Panc1 (cell line): ENCODE measurements at regions not wholly inside any gene's neighbourhood (a gene's known extent, or its start where the extent isn't known, plus 50 kb on each side); places are given as distances from the start of the nearest gene placed in this dataset.

Experiments
- REST ChIP-seq, 2 experiments: IDR thresholded peaks; 2 replicates each; pipeline ENCODE4 v1.6.1; 2011 to 2012; ENCODE audit warnings: low read depth in 2 of 2, control low read depth in 1 of 2, low read length in 1 of 2, mild to moderate bottlenecking in 1 of 2, moderate library complexity in 1 of 2; ENCODE audit not compliant: insufficient read depth in 1 of 2
- TF ChIP-seq, protein P1 (sequence below): fragments of 450-650 bp; IDR thresholded peaks from 2 replicates; pipeline ENCODE4 v1.5.1; 2017; ENCODE audit warnings: mild to moderate bottlenecking

DNA sequence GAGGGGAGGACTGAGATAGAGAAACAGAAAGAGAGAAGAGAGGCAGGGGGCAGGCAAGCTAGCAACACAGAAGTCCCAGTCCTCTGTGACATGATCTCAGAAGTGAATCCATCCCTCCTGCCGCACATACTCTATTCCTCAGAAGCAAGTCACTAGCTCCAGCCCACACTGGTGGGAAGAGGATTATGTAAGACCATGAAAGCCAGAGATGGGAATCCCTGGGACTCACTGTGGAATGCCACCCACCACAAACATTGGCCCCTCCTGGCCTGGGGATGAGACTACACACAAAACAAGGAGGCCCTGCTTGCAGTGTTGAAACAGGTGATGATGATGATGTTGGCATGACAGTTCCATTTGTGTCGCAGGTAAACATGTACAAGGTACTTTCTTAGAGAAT, 419.9 kb downstream of the IRS2 start:
- TF ChIP-seq, protein P1, sequence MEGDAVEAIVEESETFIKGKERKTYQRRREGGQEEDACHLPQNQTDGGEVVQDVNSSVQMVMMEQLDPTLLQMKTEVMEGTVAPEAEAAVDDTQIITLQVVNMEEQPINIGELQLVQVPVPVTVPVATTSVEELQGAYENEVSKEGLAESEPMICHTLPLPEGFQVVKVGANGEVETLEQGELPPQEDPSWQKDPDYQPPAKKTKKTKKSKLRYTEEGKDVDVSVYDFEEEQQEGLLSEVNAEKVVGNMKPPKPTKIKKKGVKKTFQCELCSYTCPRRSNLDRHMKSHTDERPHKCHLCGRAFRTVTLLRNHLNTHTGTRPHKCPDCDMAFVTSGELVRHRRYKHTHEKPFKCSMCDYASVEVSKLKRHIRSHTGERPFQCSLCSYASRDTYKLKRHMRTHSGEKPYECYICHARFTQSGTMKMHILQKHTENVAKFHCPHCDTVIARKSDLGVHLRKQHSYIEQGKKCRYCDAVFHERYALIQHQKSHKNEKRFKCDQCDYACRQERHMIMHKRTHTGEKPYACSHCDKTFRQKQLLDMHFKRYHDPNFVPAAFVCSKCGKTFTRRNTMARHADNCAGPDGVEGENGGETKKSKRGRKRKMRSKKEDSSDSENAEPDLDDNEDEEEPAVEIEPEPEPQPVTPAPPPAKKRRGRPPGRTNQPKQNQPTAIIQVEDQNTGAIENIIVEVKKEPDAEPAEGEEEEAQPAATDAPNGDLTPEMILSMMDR = no peak
- no peak for TF ChIP-seq REST (IDR thresholded peaks at IDR 0.05; ENCODE audit: insufficient read depth in 1 of 2, low read depth in 2 of 2, low read length in 1 of 2)
